Vagina (tissue), 2 donors: ENCODE measurements at regions not wholly inside any gene's neighbourhood (a gene's known extent, or its start where the extent isn't known, plus 50 kb on each side); places are given as distances from the start of the nearest gene placed in this dataset.

Source experiments
- POLR2AphosphoS5 ChIP-seq, 2 donors: sonication (generic); formaldehyde crosslinking; IDR thresholded peaks; one replicate each; pipeline ENCODE4 v1.9.0; 2017; ENCODE audit warnings: antibody characterized with exemption in 2 of 2, mild to moderate bottlenecking in 2 of 2, low read depth in 1 of 2; ENCODE audit not compliant: insufficient read depth in 1 of 2
- TF ChIP-seq, protein P1 (sequence below), 3 experiments: fragments of 450-650 bp in 2 of 3; fragments of 200-600 bp in 1 of 3; sonication (generic) in 1 of 3; IDR thresholded peaks; one replicate each; pipeline ENCODE4 v1.5.1; 2017 to 2019; ENCODE audit warnings: antibody characterized with exemption in 3 of 3, mild to moderate bottlenecking in 2 of 3, moderate library complexity in 2 of 3

DNA sequence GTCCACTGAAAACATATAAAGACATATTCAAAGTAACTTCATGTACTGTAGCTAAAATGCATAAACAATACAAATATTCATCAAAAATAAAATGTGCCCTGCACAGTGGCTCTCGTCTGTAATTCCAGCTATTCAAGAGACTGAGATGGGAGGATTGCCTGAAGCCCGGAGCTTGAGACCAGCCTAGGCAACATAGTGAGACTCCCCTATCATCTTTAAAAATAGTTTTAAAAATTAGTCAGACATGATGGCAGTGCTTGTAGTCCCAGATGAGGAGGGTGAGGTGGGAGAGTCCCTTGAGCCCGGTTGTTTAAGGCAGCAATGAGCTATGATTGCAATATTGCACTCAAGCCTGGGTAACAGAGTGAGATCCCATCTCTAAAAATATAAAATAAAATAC lies 534.1 kb downstream of the ANXA1 start:
- TF ChIP-seq, protein P1, sequence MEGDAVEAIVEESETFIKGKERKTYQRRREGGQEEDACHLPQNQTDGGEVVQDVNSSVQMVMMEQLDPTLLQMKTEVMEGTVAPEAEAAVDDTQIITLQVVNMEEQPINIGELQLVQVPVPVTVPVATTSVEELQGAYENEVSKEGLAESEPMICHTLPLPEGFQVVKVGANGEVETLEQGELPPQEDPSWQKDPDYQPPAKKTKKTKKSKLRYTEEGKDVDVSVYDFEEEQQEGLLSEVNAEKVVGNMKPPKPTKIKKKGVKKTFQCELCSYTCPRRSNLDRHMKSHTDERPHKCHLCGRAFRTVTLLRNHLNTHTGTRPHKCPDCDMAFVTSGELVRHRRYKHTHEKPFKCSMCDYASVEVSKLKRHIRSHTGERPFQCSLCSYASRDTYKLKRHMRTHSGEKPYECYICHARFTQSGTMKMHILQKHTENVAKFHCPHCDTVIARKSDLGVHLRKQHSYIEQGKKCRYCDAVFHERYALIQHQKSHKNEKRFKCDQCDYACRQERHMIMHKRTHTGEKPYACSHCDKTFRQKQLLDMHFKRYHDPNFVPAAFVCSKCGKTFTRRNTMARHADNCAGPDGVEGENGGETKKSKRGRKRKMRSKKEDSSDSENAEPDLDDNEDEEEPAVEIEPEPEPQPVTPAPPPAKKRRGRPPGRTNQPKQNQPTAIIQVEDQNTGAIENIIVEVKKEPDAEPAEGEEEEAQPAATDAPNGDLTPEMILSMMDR (IDR thresholded peaks at IDR 0.05): no peak
- TF ChIP-seq POLR2AphosphoS5 (IDR thresholded peaks at IDR 0.05; ENCODE audit: insufficient read depth in 1 of 2, low read depth in 1 of 2): no peak
